DND-41 (cell line): ENCODE measurements at regions not wholly inside any gene's neighbourhood (a gene's known extent, or its start where the extent isn't known, plus 50 kb on each side); places are given as distances from the start of the nearest gene placed in this dataset.

ENCODE experiments used
- ATAC-seq: fragments of 200-7000 bp; cut with Tn5 transposase; 3 replicates; pipeline ENCODE4 v1.9.1; 2021; ENCODE audit warnings: low read depth; ENCODE audit not compliant: insufficient read depth
- DNase-seq: peaks from one replicate; pipeline ENCODE4 v3.0.0-alpha.2; 2020
- H2AFZ ChIP-seq: 2 replicates; pipeline ENCODE4 v1.6.0; 2012; ENCODE audit warnings: low read depth, low read length
- H3K27ac ChIP-seq: 2 replicates; pipeline ENCODE4 v1.5.1; 2012; ENCODE audit warnings: low read length, inconsistent platforms
- H3K27me3 ChIP-seq: fragments of 200-600 bp; sonication (generic); 2 replicates; pipeline ENCODE4 v1.6.0; 2012; ENCODE audit warnings: low read length, mild to moderate bottlenecking, inconsistent platforms; ENCODE audit not compliant: insufficient read depth, poor library complexity
- H3K36me3 ChIP-seq: 2 replicates; pipeline ENCODE4 v1.5.1; 2012; ENCODE audit warnings: low read length, inconsistent platforms; ENCODE audit not compliant: insufficient read depth
- H3K4me1 ChIP-seq: 2 replicates; pipeline ENCODE4 v1.5.1; 2012; ENCODE audit warnings: mild to moderate bottlenecking, low read length; ENCODE audit not compliant: insufficient read depth
- H3K4me2 ChIP-seq: 2 replicates; pipeline ENCODE4 v1.6.0; 2012; ENCODE audit warnings: mild to moderate bottlenecking, moderate library complexity, low read length, inconsistent platforms; ENCODE audit not compliant: insufficient read depth
- H3K4me3 ChIP-seq, 2 experiments: fragments of 200-600 bp in 1 of 2; shearing (Covaris generic) in 1 of 2; 2 replicates each; pipeline ENCODE4 v1.5.1; 2012 to 2016; ENCODE audit warnings: inconsistent platforms in 2 of 2, low read length in 2 of 2, mild to moderate bottlenecking in 2 of 2, low read depth in 1 of 2, moderate library complexity in 1 of 2
- H3K79me2 ChIP-seq: 2 replicates; pipeline ENCODE4 v1.6.0; 2012; ENCODE audit warnings: low read length, inconsistent platforms; ENCODE audit not compliant: insufficient read depth
- H3K9ac ChIP-seq: 2 replicates; pipeline ENCODE4 v1.6.0; 2012; ENCODE audit warnings: low read depth, mild to moderate bottlenecking, inconsistent platforms, low read length, moderate library complexity
- H3K9me3 ChIP-seq: 2 replicates; pipeline ENCODE4 v1.5.1; 2012; ENCODE audit warnings: low read length, moderate library complexity, mild to moderate bottlenecking, inconsistent platforms; ENCODE audit not compliant: insufficient read depth, severe bottlenecking
- H4K20me1 ChIP-seq: 2 replicates; pipeline ENCODE4 v1.6.0; 2012; ENCODE audit warnings: low read length; ENCODE audit not compliant: insufficient read depth
- CTCF ChIP-seq: IDR thresholded peaks from 2 replicates; pipeline ENCODE4 v1.5.1; 2012; ENCODE audit warnings: borderline replicate concordance, low read length, moderate library complexity, mild to moderate bottlenecking; ENCODE audit not compliant: poor library complexity, severe bottlenecking; ENCODE audit errors: extremely low read depth
- EZH2 ChIP-seq: IDR thresholded peaks from 3 replicates; pipeline ENCODE4 v1.6.1; 2012; ENCODE audit warnings: borderline replicate concordance, low read depth, mild to moderate bottlenecking, moderate library complexity, low read length, inconsistent platforms; ENCODE audit not compliant: severe bottlenecking

DNA sequence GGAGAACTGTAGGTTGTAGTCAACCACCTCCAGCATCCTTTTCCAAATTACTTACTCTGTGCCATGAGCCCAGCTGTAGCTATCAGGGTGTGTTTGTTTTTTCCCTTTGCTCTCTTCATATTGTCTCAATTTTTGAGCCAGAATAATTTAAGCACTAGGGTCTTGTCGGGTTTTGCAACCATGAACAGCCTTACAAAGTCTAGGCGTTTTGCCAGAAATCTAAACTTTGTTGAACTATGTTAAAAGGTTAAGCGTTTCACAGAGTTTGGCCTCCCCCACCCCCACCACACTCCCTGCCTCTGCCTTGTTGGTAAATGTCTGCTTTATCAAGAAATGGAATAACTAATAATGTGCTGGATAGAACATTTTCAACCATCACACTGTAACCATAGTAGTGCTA, 190.6 kb upstream of the TTC29 start:
- no peak overlapping the region for H3K27ac ChIP-seq
- H3K27me3 ChIP-seq, result peaks cover 3% of the 10 kb centered on the region
- no peak overlapping the region for H3K4me3 ChIP-seq
- no peak overlapping the region for H2AFZ ChIP-seq
- ATAC-seq (no peak), DNase-seq (no peak)
- no peaks in the 10 kb centered on the region for H4K20me1 ChIP-seq
- no peak overlapping the region for H3K4me2 ChIP-seq
- no peaks in the 10 kb centered on the region for H3K9me3 ChIP-seq
- H3K79me2 ChIP-seq, result no peaks in the 10 kb centered on the region
- TF ChIP-seq EZH2 (no peak), CTCF (no peak)
- no peaks in the 10 kb centered on the region for H3K4me1 ChIP-seq
- no peak overlapping the region for H3K9ac ChIP-seq
- no peaks in the 10 kb centered on the region for H3K36me3 ChIP-seq

GRCh38 chr4:147136751-147137150, 191.1 kb upstream of the TTC29 start:
- DNase-seq, result no peak
- Histone ChIP-seq H2AFZ (no peak overlapping the region), H3K27me3 (peaks cover 3% of the 10 kb centered on the region)

GRCh38 chr4:147137280-147137679, 191.6 kb upstream of the TTC29 start:
- Histone ChIP-seq H3K79me2 (no peaks in the 10 kb centered on the region), H3K27ac (no peak overlapping the region), H3K4me1 (no peaks in the 10 kb centered on the region), H2AFZ (no peak overlapping the region), H4K20me1 (no peaks in the 10 kb centered on the region), H3K27me3 (peaks cover 3% of the 10 kb centered on the region), H3K36me3 (no peaks in the 10 kb centered on the region), H3K4me3 (no peak overlapping the region), H3K9me3 (no peaks in the 10 kb centered on the region), H3K4me2 (no peak overlapping the region), H3K9ac (no peak overlapping the region)
- DNase-seq (no peak), ATAC-seq (no peak)
- no peak for TF ChIP-seq CTCF
- no peak for TF ChIP-seq EZH2

More at GRCh38 chr4:147136751-147137150, 191.1 kb upstream of the TTC29 start:
- no peak overlapping the region for H3K9ac ChIP-seq
- no peak overlapping the region for H3K4me3 ChIP-seq
- H3K9me3 ChIP-seq, result no peaks in the 10 kb centered on the region
- no peak for ATAC-seq
- no peak overlapping the region for H3K27ac ChIP-seq
- H3K4me1 ChIP-seq, result no peaks in the 10 kb centered on the region
- no peaks in the 10 kb centered on the region for H4K20me1 ChIP-seq
- no peaks in the 10 kb centered on the region for H3K79me2 ChIP-seq
- no peaks in the 10 kb centered on the region for H3K36me3 ChIP-seq
- TF ChIP-seq CTCF, result no peak
- TF ChIP-seq EZH2, result no peak
- H3K4me2 ChIP-seq, result no peak overlapping the region

- Histone ChIP-seq H2AFZ (no peak overlapping the region), H3K9ac (no peak overlapping the region), H4K20me1 (no peaks in the 10 kb centered on the region), H3K4me3 (no peak overlapping the region), H3K79me2 (no peaks in the 10 kb centered on the region), H3K36me3 (no peaks in the 10 kb centered on the region), H3K27ac (no peak overlapping the region), H3K4me2 (no peak overlapping the region), H3K27me3 (peaks cover 3% of the 10 kb centered on the region), H3K4me1 (no peaks in the 10 kb centered on the region), H3K9me3 (no peaks in the 10 kb centered on the region)
- no peak for ATAC-seq
- DNase-seq, result no peak
- TF ChIP-seq EZH2 (no peak), CTCF (no peak)
Observed at GRCh38 chr4:147138171-147138570, 192.5 kb upstream of the TTC29 start.
